Heart left ventricle (tissue), 13 donors: ENCODE measurements at regions not wholly inside any gene's neighbourhood (a gene's known extent, or its start where the extent isn't known, plus 50 kb on each side); places are given as distances from the start of the nearest gene placed in this dataset.
"Not testable (repeated sequence)": the region's sequence is repeated elsewhere in the genome, so short reads cannot be mapped to it uniquely, and the experiment has no call there.

Source experiments
- CTCF ChIP-seq, 12 donors: fragments of 200-600 bp; sonication (generic) in 4 of 12; IDR thresholded peaks; one replicate each; pipeline versions ENCODE4 v1.5.0 to v1.8.0; 2018 to 2022; ENCODE audit warnings: antibody characterized with exemption in 12 of 12, mild to moderate bottlenecking in 5 of 12
- POLR2A ChIP-seq, 2 donors: fragments of 450-650 bp; IDR thresholded peaks; one replicate each; pipeline ENCODE4 v1.6.1; 2017; ENCODE audit warnings: antibody characterized with exemption in 2 of 2, mild to moderate bottlenecking in 2 of 2, moderate library complexity in 2 of 2
- donor health status: ischemic (EF 13 %, LVEDD 7.1; RV severe dilation, severe dysfunction).
- donor health status: DM: no; HTN: yes; CAD: no.
- donor health status: DM: no; HTN: no; CAD: no.
- donor health status: ischemic (EF 25% LVEDD 6.9; RV normal size, moderate dysfunction).
- donor health status: ischemic (EF 25% LVEDD 5.7; RV mildly dilated, moderate dysfunction).
- donor health status: ischemic (EF 35%, LVEDD 5.7; RV mildly dilated, moderate dysfunction).
- donor health status: nonischemic (EF 11% LVEDD 7.7; RV severe dilation, severe dysfunction).
- donor health status: DM: yes; HTN: yes; CAD: no.
- donor health status: PGD.
- donor health status: ischemic (EF 29% LVEDD 5.4; RV normal size, mild dysfunction).
- donor health status: nonischemic (EF 23%, LVEDD 6.1; RV moderate dilation, normal function).

- TF ChIP-seq POLR2A, CTCF (IDR thresholded peaks at IDR 0.05): not testable (repeated sequence)
Observed at GRCh38 chr7:56373314-56373713, 257.1 kb upstream of the NUPR2 start.
